K562 (cell line): ENCODE measurements at regions not wholly inside any gene's neighbourhood (a gene's known extent, or its start where the extent isn't known, plus 50 kb on each side); places are given as distances from the start of the nearest gene placed in this dataset.

Source experiments
- ATAC-seq: fragments of 200-7000 bp; cut with Tn5 transposase; 3 replicates; pipeline ENCODE4 v1.9.1; 2020; ENCODE audit warnings: moderate library complexity
- BruUV-seq: library from RNA; stranded (reverse); fragments of 400-500 nt; replicated peaks from 2 replicates; lab custom pipeline; 2021; lab: Mats Ljungman, UMichigan
- CTCF ChIA-PET: fragments of 300-600 bp; formaldehyde crosslinking; extraction: SDS; loops from one replicate; lab custom pipeline; 2021; ENCODE audit warnings: low intra/inter-chr PET ratio; lab: Yijun Ruan, JAX
- POLR2A ChIA-PET: fragments of 300-600, 350-650 bp; sonication (Branson Sonifier 250); formaldehyde crosslinking; extraction: SDS; loops from one replicate; lab custom pipeline; 2021; ENCODE audit warnings: antibody characterized with exemption, inconsistent platforms; lab: Yijun Ruan, JAX
- DNase-seq, 4 experiments: peaks; one replicate each; pipeline versions ENCODE4 v3.0.0 to v3.0.0-alpha.2; 2011 to 2018; ENCODE audit warnings: low spot score in 3 of 4, mixed read lengths in 3 of 4; ENCODE audit errors: extremely low read depth in 1 of 4
- FAIRE-seq: peaks from 2 replicates; lab custom pipeline; 2011; peaks lifted over from hg19 to GRCh38; lab: Jason Lieb, UNC
- H2AFZ ChIP-seq: 2 replicates; pipeline ENCODE4 v1.6.0; 2011; ENCODE audit warnings: low read depth, low read length, control low read depth, inconsistent platforms
- H3K27ac ChIP-seq: fragments of 200-600 bp; 3 replicates; pipeline ENCODE4 v1.8.0; 2011; ENCODE audit warnings: low read depth, mild to moderate bottlenecking, control low read depth, inconsistent platforms, low read length, moderate library complexity, mixed read lengths; ENCODE audit errors: extremely low read depth
- H3K27me3 ChIP-seq, 2 experiments: fragments of 300-600 bp in 1 of 2; 2 replicates in 1 of 2; 3 replicates in 1 of 2; pipeline versions ENCODE4 v1.6.0 to v1.8.0; 2011; ENCODE audit warnings: inconsistent platforms in 2 of 2, low read length in 2 of 2, mild to moderate bottlenecking in 1 of 2, mixed read lengths in 1 of 2, moderate library complexity in 1 of 2; ENCODE audit not compliant: control insufficient read depth in 2 of 2, insufficient read depth in 2 of 2
- H3K36me3 ChIP-seq: fragments of 300-600 bp; 3 replicates; pipeline ENCODE4 v1.8.0; 2011; ENCODE audit warnings: mild to moderate bottlenecking, low read length, inconsistent platforms; ENCODE audit not compliant: control insufficient read depth, insufficient read depth
- H3K4me1 ChIP-seq, 2 experiments: fragments of 200-600 bp in 1 of 2; replicated peaks in 1 of 2; 2 replicates in 1 of 2; 3 replicates in 1 of 2; pipeline versions ENCODE4 v1.5.1 to v1.8.0; 2011; ENCODE audit warnings: inconsistent platforms in 2 of 2, low read length in 2 of 2, mild to moderate bottlenecking in 1 of 2, mixed read lengths in 1 of 2, moderate library complexity in 1 of 2; ENCODE audit not compliant: control insufficient read depth in 2 of 2, insufficient read depth in 2 of 2
- H3K4me2 ChIP-seq: 2 replicates; pipeline ENCODE4 v1.6.1; 2011; ENCODE audit warnings: low read length, control low read depth, inconsistent platforms, mixed read lengths; ENCODE audit not compliant: insufficient read depth
- H3K4me3 ChIP-seq: fragments of 200-600 bp; sonication (generic), shearing (Covaris generic); 2 replicates; pipeline ENCODE4 v1.5.1; 2016; ENCODE audit warnings: control low read depth, inconsistent platforms
- H3K79me2 ChIP-seq: fragments of 200-600 bp; 3 replicates; pipeline ENCODE4 v1.8.0; 2011; ENCODE audit warnings: low read length, inconsistent platforms; ENCODE audit not compliant: control insufficient read depth, insufficient read depth
- H3K9ac ChIP-seq, 2 experiments: 2 replicates each; pipeline versions ENCODE4 v1.6.0 to v1.6.1; 2011; ENCODE audit warnings: low read depth in 2 of 2, low read length in 2 of 2, control low read depth in 1 of 2, inconsistent platforms in 1 of 2, mild to moderate bottlenecking in 1 of 2, mixed read lengths in 1 of 2; ENCODE audit not compliant: insufficient read depth in 1 of 2
- H3K9me1 ChIP-seq: one replicate; pipeline ENCODE4 v1.6.0; 2011; ENCODE audit warnings: inconsistent platforms, mild to moderate bottlenecking, low read length, moderate library complexity; ENCODE audit not compliant: control insufficient read depth, insufficient read depth
- H3K9me3 ChIP-seq: replicated peaks from 2 replicates; pipeline ENCODE4 v1.5.1; 2011; ENCODE audit warnings: low read depth, low read length, inconsistent platforms; ENCODE audit not compliant: control insufficient read depth, insufficient read depth
- H4K20me1 ChIP-seq: replicated peaks from 2 replicates; pipeline ENCODE4 v1.6.1; 2011; ENCODE audit warnings: low read length, inconsistent platforms, mixed read lengths; ENCODE audit not compliant: control insufficient read depth, insufficient read depth
- MCM5 ChIP-seq: fragments of 450-650 bp; IDR thresholded peaks from 2 replicates; pipeline ENCODE4 v1.6.1; 2016; ENCODE audit warnings: low read depth
- RBM17 ChIP-seq: fragments of 200-400 bp; formaldehyde crosslinking; IDR thresholded peaks from 2 replicates; pipeline ENCODE4 v1.6.1; 2017; ENCODE audit warnings: low read depth, mild to moderate bottlenecking, low read length, borderline replicate concordance
- RUNX1 ChIP-seq: sonication (generic); IDR thresholded peaks from 2 replicates; pipeline ENCODE4 v1.6.1; 2016; ENCODE audit warnings: antibody characterized with exemption, low read depth
- SMARCA4 ChIP-seq: fragments of 450-650 bp; IDR thresholded peaks from 2 replicates; pipeline ENCODE4 v1.6.1; 2016
- TARDBP ChIP-seq: fragments of 450-650 bp; IDR thresholded peaks from 2 replicates; pipeline ENCODE4 v1.6.1; 2016
- U2AF1 ChIP-seq: fragments of 200-400 bp; formaldehyde crosslinking; optimal IDR thresholded peaks from 2 replicates; pipeline ENCODE3; 2017; ENCODE audit warnings: mild to moderate bottlenecking, low read depth, low read length, moderate library complexity
- ZFP36 ChIP-seq: fragments of 150-350 bp; IDR thresholded peaks from 2 replicates; pipeline ENCODE4 v1.6.1; 2018; ENCODE audit warnings: low read length, low read depth; ENCODE audit not compliant: partially characterized antibody
- ZNF436 ChIP-seq: fragments of 250-450, 450-650 bp; sonication (Bioruptor Pico); formaldehyde crosslinking; IDR thresholded peaks from 2 replicates; pipeline ENCODE4 v1.7.0; 2020; ENCODE audit warnings: mild to moderate bottlenecking
- ZNF444 ChIP-seq: fragments of 250-450 bp; sonication (Bioruptor Pico); IDR thresholded peaks from 2 replicates; pipeline ENCODE4 v1.4.0; 2020; ENCODE audit warnings: mild to moderate bottlenecking, moderate library complexity
- ZNF551 ChIP-seq: fragments of 250-450 bp; sonication (Bioruptor Pico); IDR thresholded peaks from 2 replicates; pipeline ENCODE4 v1.5.0; 2021; ENCODE audit warnings: mild to moderate bottlenecking, moderate library complexity
- WGBS: fragments of 100-300 bp; shearing (Covaris generic); methylation state at CpG from one replicate; pipeline ENCODE4 v1.1.6; 2016; ENCODE audit warnings: low coverage, mixed read lengths; ENCODE audit not compliant: insufficient coverage; ENCODE audit errors: missing lambda C conversion rate; 5-methylcytosine and 5-hydroxymethylcytosine counted together
- in situ Hi-C: fragments of 300-500 bp; cut with MboI; formaldehyde crosslinking; loops from 4 replicates; pipeline ENCODE4 v1.15.0; 2018; ENCODE audit warnings: inconsistent platforms, mixed read lengths
- intact Hi-C: fragments of 100-400 bp; cut with micrococcal nuclease; formaldehyde crosslinking; loops from 2 replicates; pipeline ENCODE4 v1.14.2; 2022
- TF ChIP-seq, protein P1 (sequence below): fragments of 450-650 bp; IDR thresholded peaks from 2 replicates; pipeline ENCODE4 v1.6.1; 2016; ENCODE audit warnings: mild to moderate bottlenecking, moderate library complexity

DNA sequence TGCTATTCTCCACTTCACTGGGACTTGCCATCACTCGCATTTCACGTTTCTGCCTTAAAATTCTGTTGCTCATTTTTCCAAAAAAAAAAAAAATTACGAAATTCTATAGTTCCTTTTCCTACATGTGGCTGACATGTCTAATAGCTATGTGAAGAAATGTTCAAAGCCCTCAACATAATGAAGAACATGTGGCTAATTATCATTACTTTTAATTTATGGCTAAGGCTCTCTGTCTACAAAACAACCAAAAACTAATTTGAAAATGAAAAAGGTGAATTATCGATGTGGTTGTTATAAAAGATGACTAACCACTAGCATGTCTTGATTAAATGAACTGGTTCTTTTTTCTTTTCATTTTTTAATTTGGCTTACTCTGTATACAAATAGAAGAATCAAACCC lies 940.0 kb downstream of the EFNB2 start:
- no peak for FAIRE-seq

More for the DNA sequence above, 940.0 kb downstream of the EFNB2 start:
- Histone ChIP-seq H3K79me2 (no peaks in the 10 kb centered on the region), H3K27ac (no peak overlapping the region), H3K9me1 (no peaks in the 10 kb centered on the region), H4K20me1 (no peaks in the 10 kb centered on the region), H3K4me1 (no peaks in the 10 kb centered on the region), H3K9me3 (no peaks in the 10 kb centered on the region), H3K9ac (no peak overlapping the region), H3K27me3 (no peaks in the 10 kb centered on the region), H2AFZ (no peak overlapping the region), H3K4me3 (no peak overlapping the region), H3K4me2 (no peak overlapping the region), H3K36me3 (no peaks in the 10 kb centered on the region)
- intact Hi-C loops (no loop called here), in situ Hi-C loops (no loop called here)
- ATAC-seq: no peak
- ChIA-PET POLR2A (no interaction called here), CTCF (no interaction called here)
- WGBS: 0% methylated on average over 3 of the region's 4 CpGs
- BruUV-seq: no TSS peak
- no peak for TF ChIP-seq ZNF444 (CRISPR knock-in tag)
- no peak for TF ChIP-seq U2AF1
- TF ChIP-seq TARDBP: no peak
- no peak for TF ChIP-seq RBM17
- TF ChIP-seq SMARCA4: no peak
- TF ChIP-seq, protein P1, sequence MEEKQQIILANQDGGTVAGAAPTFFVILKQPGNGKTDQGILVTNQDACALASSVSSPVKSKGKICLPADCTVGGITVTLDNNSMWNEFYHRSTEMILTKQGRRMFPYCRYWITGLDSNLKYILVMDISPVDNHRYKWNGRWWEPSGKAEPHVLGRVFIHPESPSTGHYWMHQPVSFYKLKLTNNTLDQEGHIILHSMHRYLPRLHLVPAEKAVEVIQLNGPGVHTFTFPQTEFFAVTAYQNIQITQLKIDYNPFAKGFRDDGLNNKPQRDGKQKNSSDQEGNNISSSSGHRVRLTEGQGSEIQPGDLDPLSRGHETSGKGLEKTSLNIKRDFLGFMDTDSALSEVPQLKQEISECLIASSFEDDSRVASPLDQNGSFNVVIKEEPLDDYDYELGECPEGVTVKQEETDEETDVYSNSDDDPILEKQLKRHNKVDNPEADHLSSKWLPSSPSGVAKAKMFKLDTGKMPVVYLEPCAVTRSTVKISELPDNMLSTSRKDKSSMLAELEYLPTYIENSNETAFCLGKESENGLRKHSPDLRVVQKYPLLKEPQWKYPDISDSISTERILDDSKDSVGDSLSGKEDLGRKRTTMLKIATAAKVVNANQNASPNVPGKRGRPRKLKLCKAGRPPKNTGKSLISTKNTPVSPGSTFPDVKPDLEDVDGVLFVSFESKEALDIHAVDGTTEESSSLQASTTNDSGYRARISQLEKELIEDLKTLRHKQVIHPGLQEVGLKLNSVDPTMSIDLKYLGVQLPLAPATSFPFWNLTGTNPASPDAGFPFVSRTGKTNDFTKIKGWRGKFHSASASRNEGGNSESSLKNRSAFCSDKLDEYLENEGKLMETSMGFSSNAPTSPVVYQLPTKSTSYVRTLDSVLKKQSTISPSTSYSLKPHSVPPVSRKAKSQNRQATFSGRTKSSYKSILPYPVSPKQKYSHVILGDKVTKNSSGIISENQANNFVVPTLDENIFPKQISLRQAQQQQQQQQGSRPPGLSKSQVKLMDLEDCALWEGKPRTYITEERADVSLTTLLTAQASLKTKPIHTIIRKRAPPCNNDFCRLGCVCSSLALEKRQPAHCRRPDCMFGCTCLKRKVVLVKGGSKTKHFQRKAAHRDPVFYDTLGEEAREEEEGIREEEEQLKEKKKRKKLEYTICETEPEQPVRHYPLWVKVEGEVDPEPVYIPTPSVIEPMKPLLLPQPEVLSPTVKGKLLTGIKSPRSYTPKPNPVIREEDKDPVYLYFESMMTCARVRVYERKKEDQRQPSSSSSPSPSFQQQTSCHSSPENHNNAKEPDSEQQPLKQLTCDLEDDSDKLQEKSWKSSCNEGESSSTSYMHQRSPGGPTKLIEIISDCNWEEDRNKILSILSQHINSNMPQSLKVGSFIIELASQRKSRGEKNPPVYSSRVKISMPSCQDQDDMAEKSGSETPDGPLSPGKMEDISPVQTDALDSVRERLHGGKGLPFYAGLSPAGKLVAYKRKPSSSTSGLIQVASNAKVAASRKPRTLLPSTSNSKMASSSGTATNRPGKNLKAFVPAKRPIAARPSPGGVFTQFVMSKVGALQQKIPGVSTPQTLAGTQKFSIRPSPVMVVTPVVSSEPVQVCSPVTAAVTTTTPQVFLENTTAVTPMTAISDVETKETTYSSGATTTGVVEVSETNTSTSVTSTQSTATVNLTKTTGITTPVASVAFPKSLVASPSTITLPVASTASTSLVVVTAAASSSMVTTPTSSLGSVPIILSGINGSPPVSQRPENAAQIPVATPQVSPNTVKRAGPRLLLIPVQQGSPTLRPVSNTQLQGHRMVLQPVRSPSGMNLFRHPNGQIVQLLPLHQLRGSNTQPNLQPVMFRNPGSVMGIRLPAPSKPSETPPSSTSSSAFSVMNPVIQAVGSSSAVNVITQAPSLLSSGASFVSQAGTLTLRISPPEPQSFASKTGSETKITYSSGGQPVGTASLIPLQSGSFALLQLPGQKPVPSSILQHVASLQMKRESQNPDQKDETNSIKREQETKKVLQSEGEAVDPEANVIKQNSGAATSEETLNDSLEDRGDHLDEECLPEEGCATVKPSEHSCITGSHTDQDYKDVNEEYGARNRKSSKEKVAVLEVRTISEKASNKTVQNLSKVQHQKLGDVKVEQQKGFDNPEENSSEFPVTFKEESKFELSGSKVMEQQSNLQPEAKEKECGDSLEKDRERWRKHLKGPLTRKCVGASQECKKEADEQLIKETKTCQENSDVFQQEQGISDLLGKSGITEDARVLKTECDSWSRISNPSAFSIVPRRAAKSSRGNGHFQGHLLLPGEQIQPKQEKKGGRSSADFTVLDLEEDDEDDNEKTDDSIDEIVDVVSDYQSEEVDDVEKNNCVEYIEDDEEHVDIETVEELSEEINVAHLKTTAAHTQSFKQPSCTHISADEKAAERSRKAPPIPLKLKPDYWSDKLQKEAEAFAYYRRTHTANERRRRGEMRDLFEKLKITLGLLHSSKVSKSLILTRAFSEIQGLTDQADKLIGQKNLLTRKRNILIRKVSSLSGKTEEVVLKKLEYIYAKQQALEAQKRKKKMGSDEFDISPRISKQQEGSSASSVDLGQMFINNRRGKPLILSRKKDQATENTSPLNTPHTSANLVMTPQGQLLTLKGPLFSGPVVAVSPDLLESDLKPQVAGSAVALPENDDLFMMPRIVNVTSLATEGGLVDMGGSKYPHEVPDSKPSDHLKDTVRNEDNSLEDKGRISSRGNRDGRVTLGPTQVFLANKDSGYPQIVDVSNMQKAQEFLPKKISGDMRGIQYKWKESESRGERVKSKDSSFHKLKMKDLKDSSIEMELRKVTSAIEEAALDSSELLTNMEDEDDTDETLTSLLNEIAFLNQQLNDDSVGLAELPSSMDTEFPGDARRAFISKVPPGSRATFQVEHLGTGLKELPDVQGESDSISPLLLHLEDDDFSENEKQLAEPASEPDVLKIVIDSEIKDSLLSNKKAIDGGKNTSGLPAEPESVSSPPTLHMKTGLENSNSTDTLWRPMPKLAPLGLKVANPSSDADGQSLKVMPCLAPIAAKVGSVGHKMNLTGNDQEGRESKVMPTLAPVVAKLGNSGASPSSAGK: no peak
- TF ChIP-seq ZFP36: no peak
- no peak for TF ChIP-seq ZNF436 (CRISPR knock-in tag)
- TF ChIP-seq RUNX1: no peak
- TF ChIP-seq ZNF551 (CRISPR knock-in tag): no peak
- no peak for TF ChIP-seq MCM5
- no peak for DNase-seq
